Endothelial cell of umbilical vein (primary cell): ENCODE measurements at regions not wholly inside any gene's neighbourhood (a gene's known extent, or its start where the extent isn't known, plus 50 kb on each side); places are given as distances from the start of the nearest gene placed in this dataset.

Source experiments
- BruUV-seq: library from RNA; stranded (reverse); fragments of 400-500 nt; replicated peaks from 2 replicates; lab custom pipeline; 2021; lab: Mats Ljungman, UMichigan
- CTCF ChIA-PET: fragments of 300-600, 350-600 bp; sonication (Branson Sonifier 250); formaldehyde crosslinking; loops from one replicate; lab custom pipeline; 2021; ENCODE audit warnings: antibody characterized with exemption, inconsistent platforms; lab: Charles Lee
- POLR2A ChIA-PET: fragments of 300-600, 350-600 bp; sonication (Branson Sonifier 250); formaldehyde crosslinking; loops from one replicate; lab custom pipeline; 2021; ENCODE audit warnings: antibody characterized with exemption, inconsistent platforms; lab: Charles Lee
- DNase-seq: peaks from one replicate; pipeline ENCODE4 v3.0.0-alpha.2; 2011; ENCODE audit warnings: low read depth, low spot score
- FAIRE-seq: peaks from 2 replicates; lab custom pipeline; 2011; peaks lifted over from hg19 to GRCh38; lab: Jason Lieb, UNC
- H2AFZ ChIP-seq: 2 replicates; pipeline ENCODE4 v1.6.0; 2012; ENCODE audit warnings: low read depth, low read length, control low read depth, inconsistent platforms
- H3K27ac ChIP-seq: 2 replicates; pipeline ENCODE4 v1.5.1; 2011; ENCODE audit warnings: low read depth, mild to moderate bottlenecking, control low read depth, low read length, moderate library complexity; ENCODE audit not compliant: insufficient read depth
- H3K27me3 ChIP-seq, 2 experiments: 2 replicates each; pipeline versions ENCODE4 v1.6.0 to v1.6.1; 2011; ENCODE audit warnings: low read length in 2 of 2, mixed read lengths in 1 of 2; ENCODE audit not compliant: control insufficient read depth in 2 of 2, insufficient read depth in 2 of 2
- H3K36me3 ChIP-seq, 2 experiments: 2 replicates in 1 of 2; 3 replicates in 1 of 2; pipeline ENCODE4 v1.5.1; 2011; ENCODE audit warnings: low read length in 2 of 2, mild to moderate bottlenecking in 1 of 2, moderate library complexity in 1 of 2; ENCODE audit not compliant: control insufficient read depth in 2 of 2, insufficient read depth in 2 of 2; ENCODE audit errors: extremely low read depth in 1 of 2
- H3K4me1 ChIP-seq: 3 replicates; pipeline ENCODE4 v1.5.1; 2011; ENCODE audit warnings: mild to moderate bottlenecking, low read length; ENCODE audit not compliant: control insufficient read depth, insufficient read depth; ENCODE audit errors: extremely low read depth
- H3K4me2 ChIP-seq: 2 replicates; pipeline ENCODE4 v1.6.1; 2011; ENCODE audit warnings: low read length, control low read depth, mixed read lengths; ENCODE audit not compliant: insufficient read depth
- H3K4me3 ChIP-seq, 3 experiments: fragments of 200-600 bp in 1 of 3; sonication (generic), shearing (Covaris generic) in 1 of 3; replicated peaks in 1 of 3; 2 replicates each; pipeline ENCODE4 v1.5.1; 2011 to 2016; ENCODE audit warnings: control low read depth in 3 of 3, low read length in 3 of 3, mild to moderate bottlenecking in 2 of 3, inconsistent platforms in 1 of 3, low read depth in 1 of 3, moderate library complexity in 1 of 3; ENCODE audit not compliant: insufficient read depth in 1 of 3
- H3K79me2 ChIP-seq: 2 replicates; pipeline ENCODE4 v1.6.0; 2012; ENCODE audit warnings: low read length, inconsistent platforms; ENCODE audit not compliant: control insufficient read depth, insufficient read depth
- H3K9ac ChIP-seq: replicated peaks from 2 replicates; pipeline ENCODE3; 2011; ENCODE audit warnings: low read length, control low read depth; ENCODE audit not compliant: insufficient read depth; ENCODE audit errors: extremely low read depth
- H3K9me1 ChIP-seq: replicated peaks from 3 replicates; pipeline ENCODE4 v1.6.0; 2011; ENCODE audit warnings: mild to moderate bottlenecking, low read length; ENCODE audit not compliant: control insufficient read depth, insufficient read depth; ENCODE audit errors: extremely low read depth
- H3K9me3 ChIP-seq: replicated peaks from 2 replicates; pipeline ENCODE4 v1.5.1; 2012; ENCODE audit warnings: low read length, inconsistent platforms; ENCODE audit not compliant: control insufficient read depth, insufficient read depth
- H4K20me1 ChIP-seq: replicated peaks from 2 replicates; pipeline ENCODE3; 2011; ENCODE audit warnings: mild to moderate bottlenecking, low read length; ENCODE audit not compliant: control insufficient read depth, insufficient read depth; ENCODE audit errors: extremely low read depth
- EZH2 ChIP-seq: IDR thresholded peaks from 2 replicates; pipeline ENCODE4 v1.6.1; 2012; ENCODE audit warnings: borderline replicate concordance, low read depth, mild to moderate bottlenecking, moderate library complexity, low read length, inconsistent platforms; ENCODE audit not compliant: severe bottlenecking
- FOS ChIP-seq: IDR thresholded peaks from 2 replicates; pipeline ENCODE4 v1.6.1; 2011; ENCODE audit warnings: mild to moderate bottlenecking, low read length, moderate library complexity, borderline replicate concordance; ENCODE audit not compliant: insufficient read depth
- GATA2 ChIP-seq: IDR thresholded peaks from 2 replicates; pipeline ENCODE4 v1.7.0; 2011; ENCODE audit warnings: low read depth, mild to moderate bottlenecking, moderate library complexity, mixed read lengths, low read length; ENCODE audit not compliant: insufficient read length, insufficient read depth
- JUN ChIP-seq: IDR thresholded peaks from 2 replicates; pipeline ENCODE4 v1.6.1; 2011; ENCODE audit warnings: borderline replicate concordance, low read depth; ENCODE audit not compliant: insufficient read length, insufficient read depth
- MYC ChIP-seq: IDR thresholded peaks from one replicate; pipeline ENCODE4 v1.6.1; 2011; ENCODE audit warnings: mild to moderate bottlenecking, low read depth, low read length
- POLR2A ChIP-seq: IDR thresholded peaks from 2 replicates; pipeline ENCODE4 v1.6.1; 2012; ENCODE audit warnings: low read depth, mild to moderate bottlenecking, control low read depth, low read length
- POLR2AphosphoS5 ChIP-seq: IDR thresholded peaks from 2 replicates; pipeline ENCODE4 v1.6.1; 2012; ENCODE audit warnings: low read depth, mild to moderate bottlenecking, control low read depth, low read length, moderate library complexity; ENCODE audit not compliant: insufficient read depth
- dilution Hi-C: fragments of 300-500 bp; cut with MboI; formaldehyde crosslinking; loops from one replicate; pipeline ENCODE4 v1.15.0; 2019; ENCODE audit warnings: low sequenced_read_pairs; ENCODE audit not compliant: extremely low pct_ligation_motif_present
- intact Hi-C: fragments of 100-400 bp; cut with micrococcal nuclease; formaldehyde crosslinking; loops from one replicate; pipeline ENCODE4 v1.10.0; 2022
- TF ChIP-seq, protein P1 (sequence below), 2 donors: IDR thresholded peaks; 1 replicate in 1 of 2; 2 replicates in 1 of 2; pipeline ENCODE4 v1.5.1; 2011; ENCODE audit warnings: low read length in 2 of 2, mild to moderate bottlenecking in 2 of 2, moderate library complexity in 2 of 2, control low read depth in 1 of 2, inconsistent platforms in 1 of 2, low read depth in 1 of 2; ENCODE audit not compliant: insufficient read depth in 1 of 2; ENCODE audit errors: extremely low read depth in 1 of 2
- TF ChIP-seq, protein P2 (sequence below): IDR thresholded peaks from 2 replicates; pipeline ENCODE4 v1.6.1; 2011; ENCODE audit not compliant: insufficient read depth, insufficient read length

DNA sequence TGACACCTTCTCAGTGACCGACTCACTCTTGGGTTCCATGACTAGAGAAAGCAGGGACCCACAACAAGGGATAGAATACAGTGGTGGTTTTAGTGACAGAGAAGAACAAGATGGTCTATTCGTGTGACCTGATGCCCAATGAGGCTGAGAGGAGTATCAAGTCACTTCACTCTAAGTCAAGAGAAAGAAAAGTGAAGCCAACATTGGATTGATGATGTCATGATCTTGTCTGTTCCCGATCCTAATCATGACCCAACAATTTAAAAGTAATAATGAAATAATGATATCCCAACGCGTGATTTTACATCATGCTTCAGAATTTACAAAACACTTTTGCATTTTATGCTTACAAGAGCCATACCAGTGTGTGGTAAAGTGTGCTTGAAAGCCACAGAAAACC is 155.6 kb upstream of the POU3F3 start:
- Histone ChIP-seq H3K4me1 (no peaks in the 10 kb centered on the region), H3K9me3 (peaks cover 6% of the 10 kb centered on the region), H3K79me2 (no peaks in the 10 kb centered on the region), H3K9ac (no peak overlapping the region), H2AFZ (no peak overlapping the region), H4K20me1 (no peaks in the 10 kb centered on the region), H3K36me3 (no peaks in the 10 kb centered on the region), H3K9me1 (no peaks in the 10 kb centered on the region), H3K4me2 (no peak overlapping the region), H3K27ac (no peak overlapping the region), H3K27me3 (no peaks in the 10 kb centered on the region), H3K4me3 (no peak overlapping the region)
- ChIA-PET POLR2A (no interaction called here), CTCF (no interaction called here)
- DNase-seq (no peak), FAIRE-seq (no peak)
- no TSS peak for BruUV-seq
- intact Hi-C loops (no loop called here), dilution Hi-C loops (no loop called here)
- no peak for TF ChIP-seq MYC
- TF ChIP-seq POLR2AphosphoS5, result no peak
- TF ChIP-seq GATA2, result no peak
- TF ChIP-seq POLR2A, result no peak
- TF ChIP-seq FOS, result no peak
- no peak for TF ChIP-seq JUN
- TF ChIP-seq EZH2, result no peak
- TF ChIP-seq, protein P1, sequence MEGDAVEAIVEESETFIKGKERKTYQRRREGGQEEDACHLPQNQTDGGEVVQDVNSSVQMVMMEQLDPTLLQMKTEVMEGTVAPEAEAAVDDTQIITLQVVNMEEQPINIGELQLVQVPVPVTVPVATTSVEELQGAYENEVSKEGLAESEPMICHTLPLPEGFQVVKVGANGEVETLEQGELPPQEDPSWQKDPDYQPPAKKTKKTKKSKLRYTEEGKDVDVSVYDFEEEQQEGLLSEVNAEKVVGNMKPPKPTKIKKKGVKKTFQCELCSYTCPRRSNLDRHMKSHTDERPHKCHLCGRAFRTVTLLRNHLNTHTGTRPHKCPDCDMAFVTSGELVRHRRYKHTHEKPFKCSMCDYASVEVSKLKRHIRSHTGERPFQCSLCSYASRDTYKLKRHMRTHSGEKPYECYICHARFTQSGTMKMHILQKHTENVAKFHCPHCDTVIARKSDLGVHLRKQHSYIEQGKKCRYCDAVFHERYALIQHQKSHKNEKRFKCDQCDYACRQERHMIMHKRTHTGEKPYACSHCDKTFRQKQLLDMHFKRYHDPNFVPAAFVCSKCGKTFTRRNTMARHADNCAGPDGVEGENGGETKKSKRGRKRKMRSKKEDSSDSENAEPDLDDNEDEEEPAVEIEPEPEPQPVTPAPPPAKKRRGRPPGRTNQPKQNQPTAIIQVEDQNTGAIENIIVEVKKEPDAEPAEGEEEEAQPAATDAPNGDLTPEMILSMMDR (IDR thresholded peaks at IDR 0.05; ENCODE audit: extremely low read depth in 1 of 2, insufficient read depth in 1 of 2, low read depth in 1 of 2, low read length in 2 of 2), result no peak
- TF ChIP-seq, protein P2, sequence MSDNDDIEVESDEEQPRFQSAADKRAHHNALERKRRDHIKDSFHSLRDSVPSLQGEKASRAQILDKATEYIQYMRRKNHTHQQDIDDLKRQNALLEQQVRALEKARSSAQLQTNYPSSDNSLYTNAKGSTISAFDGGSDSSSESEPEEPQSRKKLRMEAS, result no peak
